HG03520 (cell line): ENCODE measurements at regions not wholly inside any gene's neighbourhood (a gene's known extent, or its start where the extent isn't known, plus 50 kb on each side); places are given as distances from the start of the nearest gene placed in this dataset.

Experiments
- ATAC-seq: cut with Tn5 transposase; IDR thresholded peaks from one replicate; pipeline ENCODE4 v1.9.1; 2021; ENCODE audit warnings: mild to moderate bottlenecking, moderate library complexity; ENCODE audit not compliant: unreplicated experiment

DNA sequence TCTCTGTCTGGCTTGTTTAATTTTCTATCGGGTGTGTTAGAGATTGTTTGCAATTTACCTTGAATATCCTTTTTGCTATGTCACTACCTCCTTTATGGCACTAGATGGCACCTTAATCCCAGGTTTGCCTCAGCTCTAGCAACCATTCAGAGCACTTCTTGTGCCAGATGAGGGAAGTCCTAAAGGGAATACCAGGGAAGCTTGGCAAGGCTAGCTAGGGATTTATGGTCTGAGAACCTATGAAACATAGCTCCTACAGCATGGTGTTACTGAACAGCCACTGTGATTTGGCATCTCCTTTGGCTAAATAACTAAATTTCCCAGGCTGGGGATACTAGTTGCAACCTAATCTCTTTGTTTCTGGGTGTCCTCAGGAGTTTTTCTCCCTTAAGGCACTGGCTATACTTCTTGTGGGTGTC lies 69.0 kb upstream of the VOPP1 start:
- ATAC-seq, result no peak

DNA sequence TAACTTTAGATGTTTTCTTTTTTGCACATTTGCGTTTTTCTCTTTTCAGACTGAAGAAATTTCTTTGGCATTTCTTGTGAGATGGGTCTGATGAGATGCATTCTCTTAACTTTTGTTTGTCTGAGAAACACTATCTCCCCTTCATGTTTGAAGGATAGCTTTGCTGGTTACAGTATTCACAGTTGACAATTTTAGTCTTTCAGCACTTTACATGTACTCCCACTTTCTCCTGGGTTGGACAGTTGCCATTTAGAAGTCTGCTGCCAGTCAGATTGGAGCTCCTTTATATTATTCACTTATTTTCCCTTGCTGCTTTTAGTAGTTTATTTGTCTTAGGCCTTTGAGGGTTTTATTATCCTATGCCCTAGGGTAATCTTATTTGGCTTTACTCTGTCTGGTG lies 67.3 kb upstream of the VOPP1 start:
- no peak for ATAC-seq

DNA sequence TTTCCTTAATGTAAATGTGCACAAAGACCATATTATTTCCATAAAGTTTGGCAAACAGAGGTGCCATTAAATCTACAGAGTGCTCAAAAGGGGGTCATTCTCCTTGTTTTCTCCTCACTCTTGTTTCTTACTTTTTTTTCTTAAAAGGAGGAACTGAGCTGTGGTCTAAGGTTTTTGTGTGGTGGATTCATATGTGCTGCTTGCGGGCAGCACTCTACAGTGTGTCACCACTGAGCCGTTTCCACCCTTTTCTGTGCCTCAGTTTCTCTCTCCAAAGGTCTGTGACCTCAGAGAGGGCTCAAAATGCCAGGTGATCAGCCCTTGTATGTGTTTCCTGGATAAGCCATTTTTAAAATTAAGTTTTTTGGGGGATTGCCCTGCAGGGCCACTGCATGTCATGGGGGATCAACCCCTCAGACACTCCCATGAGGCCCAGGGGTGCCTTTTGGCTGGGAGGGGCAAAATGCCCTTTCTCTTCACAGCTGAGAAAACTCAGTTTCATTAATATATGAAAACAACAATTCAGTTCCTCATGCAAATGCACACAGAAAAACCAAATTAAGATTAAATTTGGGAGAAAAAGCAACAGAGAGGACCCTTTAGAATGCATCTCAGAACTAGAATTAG lies 56.9 kb upstream of the VOPP1 start:
- ATAC-seq, result no peak

- no peak for ATAC-seq
Measured at GRCh38 chr7:55624813-55625212, 52.5 kb upstream of the VOPP1 start.

DNA sequence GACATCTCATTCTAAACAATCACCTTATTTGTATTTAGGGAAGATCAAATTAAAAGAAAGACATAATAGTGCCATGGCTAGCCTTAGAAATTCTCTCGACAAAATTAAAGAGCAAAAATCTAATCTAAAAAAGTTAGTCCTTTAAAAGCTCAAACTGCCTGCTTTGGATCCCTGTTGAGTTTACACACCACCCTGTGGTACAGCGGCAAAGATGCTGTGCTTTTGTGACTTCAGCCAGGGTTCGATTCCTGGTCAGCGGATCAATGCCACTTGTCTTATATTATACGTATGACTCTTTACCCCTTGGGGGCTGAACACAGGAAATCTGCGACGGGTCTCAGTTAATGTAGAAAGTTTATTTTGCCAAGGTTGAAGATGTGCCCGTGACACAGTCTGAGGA lies 51.3 kb upstream of the VOPP1 start:
- no peak for ATAC-seq

DNA sequence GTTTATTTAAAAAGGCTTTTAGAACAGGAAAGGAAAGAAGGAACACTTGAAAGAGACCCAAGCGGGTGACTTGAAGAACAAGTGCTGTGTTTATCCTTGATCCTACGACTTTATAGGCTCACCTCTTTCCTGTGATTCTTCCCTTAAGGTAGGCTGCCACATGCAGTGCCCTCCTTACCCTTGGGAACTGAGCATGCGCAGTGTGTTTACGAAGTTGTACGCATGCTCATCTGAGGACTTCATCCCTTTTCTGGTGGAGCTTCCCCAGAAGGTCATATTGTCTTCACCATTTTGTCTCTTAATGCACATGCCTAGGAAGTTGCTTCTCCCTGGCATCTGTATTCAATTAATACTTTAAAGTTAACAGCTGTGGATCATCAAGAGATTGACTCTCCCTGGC lies 49.9 kb upstream of the VOPP1 start:
- ATAC-seq, result no peak
